Skeletal muscle cell (primary cell): ENCODE measurements at regions not wholly inside any gene's neighbourhood (a gene's known extent, or its start where the extent isn't known, plus 50 kb on each side); places are given as distances from the start of the nearest gene placed in this dataset.
"Not testable (repeated sequence)": the region's sequence is repeated elsewhere in the genome, so short reads cannot be mapped to it uniquely, and the experiment has no call there.

Experiments
- DNase-seq: peaks from one replicate; pipeline ENCODE4 v3.0.0-alpha.2; 2010; ENCODE audit warnings: low read depth
- H3K4me3 ChIP-seq: 2 replicates; pipeline ENCODE4 v1.5.1; 2011; ENCODE audit warnings: low read depth, mild to moderate bottlenecking, control low read depth, low read length, moderate library complexity

DNA sequence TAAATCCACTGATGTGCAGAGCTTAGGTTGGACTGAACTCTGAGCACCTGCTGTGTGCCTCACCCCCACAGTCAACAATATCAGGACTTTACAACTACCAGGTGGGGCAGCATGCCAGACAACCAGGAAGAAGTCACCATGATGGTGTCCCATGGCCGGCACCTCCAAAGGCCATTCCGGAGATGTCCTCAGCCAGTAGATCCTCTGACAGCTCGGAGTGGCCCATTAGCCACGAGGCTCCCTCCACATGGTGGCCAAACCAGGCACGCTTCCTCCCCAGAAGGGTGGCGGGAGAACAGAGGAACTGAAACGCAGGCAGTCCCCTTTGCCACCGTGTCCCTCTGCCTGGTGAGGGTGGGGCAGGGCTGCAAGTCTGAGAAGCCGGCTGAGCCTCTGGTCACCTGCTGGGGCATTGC, 390.0 kb downstream of the TNS3 start:
- no peak overlapping the region for H3K4me3 ChIP-seq
- no peak for DNase-seq

DNA sequence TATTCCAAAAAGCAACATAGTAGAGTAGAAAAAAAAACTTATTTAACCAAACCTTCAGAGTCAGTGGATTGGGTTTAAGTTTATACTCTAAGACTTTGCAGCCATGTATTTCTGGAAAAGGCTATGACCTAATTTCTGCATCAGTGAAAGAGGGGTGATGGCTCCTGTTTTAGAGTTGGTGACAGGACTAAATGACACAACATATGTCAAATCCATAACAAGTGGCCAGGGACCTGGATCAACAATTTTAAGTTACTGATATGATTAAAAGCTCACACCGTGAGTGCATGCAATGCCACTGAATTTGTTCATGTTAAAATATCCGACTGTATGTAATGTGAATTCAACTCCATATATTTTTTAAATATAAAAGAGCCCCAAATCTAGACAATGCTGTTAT, 390.6 kb downstream of the TNS3 start:
- no peak overlapping the region for H3K4me3 ChIP-seq
- no peak for DNase-seq

GRCh38 chr7:47190462-47190861, 391.4 kb downstream of the TNS3 start:
- no peak for DNase-seq
- no peak overlapping the region for H3K4me3 ChIP-seq

- no peak for DNase-seq
- no peak overlapping the region for H3K4me3 ChIP-seq
These were observed 393.1 kb downstream of the TNS3 start for GRCh38 chr7:47188653-47189315.

GRCh38 chr7:47188136-47188535, 393.8 kb downstream of the TNS3 start:
- no peak for DNase-seq
- no peak overlapping the region for H3K4me3 ChIP-seq

- DNase-seq, result no peak
These were observed 395.6 kb downstream of the TNS3 start for GRCh38 chr7:47186316-47186715.

GRCh38 chr7:47185839-47186238, 396.1 kb downstream of the TNS3 start:
- DNase-seq, result no peak
- no peak overlapping the region for H3K4me3 ChIP-seq

More at GRCh38 chr7:47186316-47186715, 395.6 kb downstream of the TNS3 start:
- H3K4me3 ChIP-seq, result no peak overlapping the region

GRCh38 chr7:47185170-47185569, 396.7 kb downstream of the TNS3 start:
- no peak for DNase-seq
- H3K4me3 ChIP-seq, result no peak overlapping the region

- no peak for DNase-seq
- no peak overlapping the region for H3K4me3 ChIP-seq
These were observed 397.9 kb downstream of the TNS3 start for GRCh38 chr7:47183862-47184590.

DNA sequence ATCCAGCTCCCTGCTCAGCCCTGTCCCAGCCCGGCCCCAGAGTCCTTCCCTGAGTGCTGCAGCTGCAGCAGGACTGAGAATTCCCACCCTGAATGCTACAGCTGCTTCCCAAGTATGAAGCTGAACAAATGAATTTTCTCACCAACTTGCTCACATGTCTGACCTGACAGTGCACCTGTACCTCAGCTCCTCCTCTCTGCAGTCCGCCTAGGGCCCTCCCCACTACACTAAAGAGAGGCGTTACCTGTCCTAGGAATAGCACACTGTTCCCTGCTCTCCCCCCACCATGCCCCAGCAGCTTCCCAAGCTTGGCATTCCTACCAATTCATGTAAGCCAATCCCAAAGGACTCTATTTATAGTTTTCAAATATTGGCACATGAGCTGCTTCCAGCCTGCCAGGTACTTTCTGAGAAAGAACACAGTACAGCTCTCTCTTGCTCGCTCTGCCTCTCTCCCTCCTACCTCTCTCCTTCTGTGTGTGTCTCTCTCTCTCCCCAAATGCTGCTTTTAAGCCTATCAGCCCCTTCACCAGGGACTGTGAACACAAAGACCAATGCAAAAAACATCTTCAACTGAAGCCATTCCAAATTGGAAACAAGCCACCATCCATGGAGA, 400.1 kb downstream of the TNS3 start:
- H3K4me3 ChIP-seq, result no peak overlapping the region

GRCh38 chr7:47180516-47180826, 401.4 kb downstream of the TNS3 start:
- H3K4me3 ChIP-seq, result no peak overlapping the region
- DNase-seq, result no peak

More for the DNA sequence above, 400.1 kb downstream of the TNS3 start:
- no peak for DNase-seq

DNA sequence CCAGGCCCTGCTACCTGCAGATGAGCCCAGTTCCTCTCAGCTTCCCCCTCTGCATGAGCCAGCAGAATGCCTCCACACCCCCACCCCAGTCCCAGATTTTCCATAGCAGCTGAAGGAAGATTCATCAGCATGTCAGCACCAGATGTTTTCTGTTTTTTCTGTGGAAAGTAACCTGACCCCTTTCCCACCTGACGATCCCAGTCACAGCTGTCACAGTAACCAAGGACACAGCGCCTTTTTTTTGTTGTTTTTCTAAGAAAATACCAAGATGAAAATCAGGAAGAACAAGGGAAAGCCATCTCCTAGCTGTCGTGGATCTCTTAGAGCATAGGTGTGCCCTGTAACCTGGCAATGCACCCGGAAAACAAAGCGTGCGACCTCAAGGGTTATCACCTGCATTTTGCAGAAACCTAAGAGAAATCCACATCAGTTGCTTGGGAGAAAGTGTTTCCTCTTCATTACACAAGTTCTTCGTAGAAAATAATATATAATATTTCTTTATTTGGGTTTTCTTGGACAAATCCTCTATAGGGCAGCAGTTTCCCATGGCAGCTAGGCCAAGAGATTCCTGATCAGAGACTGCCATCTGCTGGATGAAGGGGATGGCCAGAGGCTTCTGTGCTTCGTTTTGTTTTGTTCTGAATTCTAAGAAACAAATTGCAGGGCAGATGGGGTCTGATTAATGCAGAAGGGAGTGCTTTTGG, 401.9 kb downstream of the TNS3 start:
- H3K4me3 ChIP-seq, result no peak overlapping the region
- peak; percentile 35 for DNase-seq

DNA sequence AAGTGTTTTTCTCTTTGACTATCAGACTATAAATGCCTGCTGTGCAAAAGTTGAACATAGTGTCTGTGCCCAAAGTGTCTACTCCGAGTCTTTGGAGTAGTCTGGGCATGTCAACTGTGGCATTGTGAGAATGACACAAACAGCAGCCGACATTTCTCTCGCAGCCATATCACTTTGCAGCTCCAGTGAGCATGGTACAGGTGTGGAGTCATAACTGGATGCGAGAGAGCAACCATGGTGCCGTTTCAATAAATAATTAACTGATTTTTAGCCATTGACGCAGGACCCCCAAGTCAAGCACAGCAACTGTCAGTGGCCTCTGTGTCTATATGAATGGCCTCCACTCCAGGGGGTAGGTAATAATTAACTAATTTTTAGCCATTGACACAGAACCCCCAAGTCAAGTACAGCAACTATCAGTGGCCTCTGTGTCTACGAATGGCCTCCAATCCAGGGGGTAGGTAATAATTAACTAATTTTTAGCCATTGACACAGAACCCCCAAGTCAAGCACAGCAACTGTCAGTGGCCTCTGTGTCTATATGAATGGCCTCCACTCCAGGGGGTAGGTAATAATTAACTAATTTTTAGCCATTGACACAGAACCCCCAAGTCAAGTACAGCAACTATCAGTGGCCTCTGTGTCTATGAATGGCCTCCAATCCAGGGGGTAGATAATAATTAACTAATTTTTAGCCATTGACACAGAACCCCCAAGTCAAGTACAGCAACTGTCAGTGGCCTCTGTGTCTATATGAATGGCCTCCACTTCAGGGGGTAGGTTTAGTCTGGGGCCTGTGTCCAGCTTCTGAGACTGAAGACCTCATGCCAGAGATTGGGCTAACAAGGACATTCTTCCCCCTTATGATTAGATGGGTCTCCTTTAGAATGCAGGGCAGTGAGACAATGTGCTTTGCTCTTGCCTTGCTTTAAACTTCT, 409.0 kb downstream of the TNS3 start:
- not testable (repeated sequence) for H3K4me3 ChIP-seq, DNase-seq

DNA sequence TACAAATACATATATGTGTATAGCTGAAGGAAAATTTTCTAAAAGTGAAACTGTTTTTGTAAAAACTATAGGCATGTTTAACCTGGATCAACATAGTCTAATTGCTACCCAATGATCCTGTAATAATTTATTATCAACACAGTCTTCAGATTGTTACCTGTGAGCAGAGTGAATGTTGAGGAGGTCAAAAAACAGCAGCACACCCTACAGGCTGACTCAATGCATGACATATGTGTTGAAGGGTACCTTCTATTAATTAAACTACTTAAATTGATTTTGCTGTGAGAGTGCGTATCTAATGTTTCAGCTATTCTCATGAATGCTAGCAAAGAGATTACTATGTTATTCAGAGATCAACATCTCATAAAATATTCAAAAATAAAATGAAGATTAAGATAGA, 411.4 kb downstream of the TNS3 start:
- DNase-seq, result no peak
- H3K4me3 ChIP-seq, result no peak overlapping the region

GRCh38 chr7:47154791-47155190, 427.1 kb downstream of the TNS3 start:
- H3K4me3 ChIP-seq, result no peak overlapping the region
- no peak for DNase-seq

- no peak for DNase-seq
- no peak overlapping the region for H3K4me3 ChIP-seq
These were observed 428.3 kb downstream of the TNS3 start for GRCh38 chr7:47153576-47153975.

- H3K4me3 ChIP-seq, result no peak overlapping the region
- peak; percentile 92 for DNase-seq
These were observed 428.9 kb downstream of the TNS3 start for GRCh38 chr7:47153058-47153457.

DNA sequence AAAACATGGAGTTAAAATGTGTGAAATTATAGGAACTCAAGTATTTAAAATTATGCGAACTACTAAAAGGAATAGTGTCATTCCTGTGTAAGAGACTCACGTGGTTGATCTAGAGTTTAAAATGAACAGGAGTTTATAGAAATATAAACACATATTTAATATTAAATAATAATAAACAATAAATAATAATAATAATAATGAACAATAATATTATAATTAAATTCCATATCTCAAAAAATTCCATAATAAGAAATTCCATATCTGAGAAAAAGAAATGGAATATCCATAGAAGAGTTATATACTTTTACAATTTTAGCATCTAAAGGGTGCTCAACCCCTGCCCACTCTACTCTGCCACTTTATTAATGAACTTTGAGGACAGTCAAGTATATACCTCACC, 429.6 kb downstream of the TNS3 start:
- H3K4me3 ChIP-seq, result no peak overlapping the region
- DNase-seq, result no peak

DNA sequence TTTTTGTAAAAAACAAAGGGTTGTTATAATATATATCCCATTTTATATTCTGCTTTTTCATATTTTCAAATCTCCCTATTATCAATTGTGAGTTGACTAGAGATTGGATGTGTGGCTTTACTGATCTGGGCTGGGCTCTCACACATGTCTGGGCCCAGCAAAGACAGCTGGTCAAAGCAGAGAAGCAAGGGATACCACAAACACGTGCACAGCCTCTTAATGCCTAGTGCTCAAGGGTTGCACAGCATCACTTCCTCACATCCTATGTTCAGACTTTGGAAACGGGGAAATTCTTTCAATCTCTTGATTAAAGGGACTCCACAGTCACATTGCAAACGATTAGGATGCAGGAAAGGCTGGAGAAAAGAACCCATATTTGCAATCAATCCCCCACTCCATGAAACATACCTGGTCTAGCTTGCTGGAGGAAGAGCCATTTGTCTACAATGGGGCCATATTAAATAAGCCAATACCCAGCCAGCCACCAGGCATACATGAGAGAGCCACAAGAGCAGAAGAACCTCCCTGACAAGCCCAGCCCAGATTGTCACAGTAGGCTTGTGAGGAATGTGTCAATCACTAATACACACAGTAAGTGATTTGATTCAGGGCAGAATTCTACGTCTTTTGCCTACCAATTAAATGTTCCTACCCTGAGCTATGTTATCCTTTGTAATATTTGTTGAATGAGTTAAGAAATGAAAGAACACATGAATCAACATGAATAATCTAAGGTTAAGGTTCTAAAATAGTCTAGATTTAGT, 431.2 kb downstream of the TNS3 start:
- no peak for DNase-seq
- no peak overlapping the region for H3K4me3 ChIP-seq
